Activated naive CD4-positive, alpha-beta T cell treated with anti-CD3 and anti-CD28 coated beads, Interleukin-2, amount 50 U/mL, for 24 hours (primary cell): ENCODE measurements at regions not wholly inside any gene's neighbourhood (a gene's known extent, or its start where the extent isn't known, plus 50 kb on each side); places are given as distances from the start of the nearest gene placed in this dataset.

Experiments
- H3K27ac Mint-ChIP-seq: one replicate; pipeline ENCODE4 v1.8.0; 2021; ENCODE audit warnings: mild to moderate bottlenecking, mixed read lengths
- H3K27me3 Mint-ChIP-seq: one replicate; pipeline ENCODE4 v1.8.0; 2021; ENCODE audit warnings: mixed read lengths
- H3K36me3 Mint-ChIP-seq: one replicate; pipeline ENCODE4 v1.8.0; 2021; ENCODE audit warnings: mixed read lengths
- H3K4me1 Mint-ChIP-seq: one replicate; pipeline ENCODE4 v1.8.0; 2021; ENCODE audit warnings: mixed read lengths
- H3K4me3 Mint-ChIP-seq: one replicate; pipeline ENCODE4 v1.8.0; 2021; ENCODE audit warnings: mild to moderate bottlenecking, mixed read lengths
- H3K9me3 Mint-ChIP-seq: one replicate; pipeline ENCODE4 v1.8.0; 2021; ENCODE audit warnings: mixed read lengths

GRCh38 chr16:51337662-51338061 is 186.6 kb upstream of the SALL1 start:
- H3K9me3 Mint-ChIP-seq = peaks cover 9% of the 10 kb centered on the region
- no peak overlapping the region for H3K27ac Mint-ChIP-seq
- no peaks in the 10 kb centered on the region for H3K27me3 Mint-ChIP-seq
- no peaks in the 10 kb centered on the region for H3K36me3 Mint-ChIP-seq
- no peaks in the 10 kb centered on the region for H3K4me1 Mint-ChIP-seq
- no peak overlapping the region for H3K4me3 Mint-ChIP-seq

GRCh38 chr16:51328733-51329132 is 177.7 kb upstream of the SALL1 start:
- Mint-ChIP-seq H3K36me3 (no peaks in the 10 kb centered on the region), H3K27me3 (no peaks in the 10 kb centered on the region), H3K4me3 (no peak overlapping the region), H3K9me3 (peaks cover 4% of the 10 kb centered on the region), H3K27ac (no peak overlapping the region), H3K4me1 (no peaks in the 10 kb centered on the region)

- no peaks in the 10 kb centered on the region for H3K36me3 Mint-ChIP-seq
- no peaks in the 10 kb centered on the region for H3K4me1 Mint-ChIP-seq
Observed at GRCh38 chr16:51327001-51327400, 175.9 kb upstream of the SALL1 start.

GRCh38 chr16:51326131-51326856 is 175.2 kb upstream of the SALL1 start:
- Mint-ChIP-seq H3K4me1 (no peaks in the 10 kb centered on the region), H3K9me3 (peaks cover 4% of the 10 kb centered on the region), H3K27me3 (peaks cover 1% of the 10 kb centered on the region), H3K36me3 (no peaks in the 10 kb centered on the region), H3K4me3 (no peak overlapping the region), H3K27ac (no peak overlapping the region)

More at GRCh38 chr16:51327001-51327400, 175.9 kb upstream of the SALL1 start:
- H3K9me3 Mint-ChIP-seq = peaks cover 4% of the 10 kb centered on the region
- H3K27me3 Mint-ChIP-seq = no peaks in the 10 kb centered on the region
- H3K4me3 Mint-ChIP-seq = no peak overlapping the region
- H3K27ac Mint-ChIP-seq = no peak overlapping the region

GRCh38 chr16:51321251-51321650 is 170.2 kb upstream of the SALL1 start:
- Mint-ChIP-seq H3K36me3 (no peaks in the 10 kb centered on the region), H3K27me3 (peaks cover 1% of the 10 kb centered on the region), H3K9me3 (peaks cover 4% of the 10 kb centered on the region), H3K4me3 (no peak overlapping the region), H3K4me1 (no peaks in the 10 kb centered on the region), H3K27ac (no peak overlapping the region)

- Mint-ChIP-seq H3K4me3 (no peak overlapping the region), H3K27ac (no peak overlapping the region), H3K4me1 (no peaks in the 10 kb centered on the region), H3K9me3 (peaks cover 5% of the 10 kb centered on the region), H3K36me3 (no peaks in the 10 kb centered on the region), H3K27me3 (peaks cover 1% of the 10 kb centered on the region)
Observed at GRCh38 chr16:51317575-51317974, 166.5 kb upstream of the SALL1 start.

GRCh38 chr16:51313198-51313597 is 162.1 kb upstream of the SALL1 start:
- no peak overlapping the region for H3K4me3 Mint-ChIP-seq
- no peaks in the 10 kb centered on the region for H3K27me3 Mint-ChIP-seq
- H3K4me1 Mint-ChIP-seq = no peaks in the 10 kb centered on the region
- no peak overlapping the region for H3K27ac Mint-ChIP-seq
- H3K9me3 Mint-ChIP-seq = peaks cover 5% of the 10 kb centered on the region
- H3K36me3 Mint-ChIP-seq = no peaks in the 10 kb centered on the region

- peaks cover 5% of the 10 kb centered on the region for H3K9me3 Mint-ChIP-seq
- H3K27me3 Mint-ChIP-seq = no peaks in the 10 kb centered on the region
- no peak overlapping the region for H3K27ac Mint-ChIP-seq
- H3K4me1 Mint-ChIP-seq = no peaks in the 10 kb centered on the region
- H3K4me3 Mint-ChIP-seq = no peak overlapping the region
- no peaks in the 10 kb centered on the region for H3K36me3 Mint-ChIP-seq
Observed at GRCh38 chr16:51312363-51313150, 161.5 kb upstream of the SALL1 start.

- Mint-ChIP-seq H3K36me3 (no peaks in the 10 kb centered on the region), H3K4me1 (no peaks in the 10 kb centered on the region), H3K9me3 (peaks cover 14% of the 10 kb centered on the region), H3K4me3 (no peak overlapping the region), H3K27me3 (no peaks in the 10 kb centered on the region), H3K27ac (no peak overlapping the region)
Observed at GRCh38 chr16:51310159-51310558, 159.1 kb upstream of the SALL1 start.

GRCh38 chr16:51306886-51307595 is 156.0 kb upstream of the SALL1 start:
- Mint-ChIP-seq H3K4me1 (no peaks in the 10 kb centered on the region), H3K36me3 (no peaks in the 10 kb centered on the region), H3K27me3 (no peaks in the 10 kb centered on the region), H3K4me3 (no peak overlapping the region), H3K27ac (no peak overlapping the region), H3K9me3 (peaks cover 9% of the 10 kb centered on the region)

GRCh38 chr16:51306116-51306515 is 155.0 kb upstream of the SALL1 start:
- H3K27ac Mint-ChIP-seq = no peak overlapping the region
- H3K36me3 Mint-ChIP-seq = no peaks in the 10 kb centered on the region
- no peaks in the 10 kb centered on the region for H3K4me1 Mint-ChIP-seq
- H3K9me3 Mint-ChIP-seq = peaks cover 9% of the 10 kb centered on the region
- H3K4me3 Mint-ChIP-seq = no peak overlapping the region
- H3K27me3 Mint-ChIP-seq = no peaks in the 10 kb centered on the region

GRCh38 chr16:51305337-51305736 is 154.3 kb upstream of the SALL1 start:
- H3K27ac Mint-ChIP-seq = no peak overlapping the region
- no peak overlapping the region for H3K4me3 Mint-ChIP-seq
- peaks cover 9% of the 10 kb centered on the region for H3K9me3 Mint-ChIP-seq
- no peaks in the 10 kb centered on the region for H3K27me3 Mint-ChIP-seq
- no peaks in the 10 kb centered on the region for H3K4me1 Mint-ChIP-seq
- no peaks in the 10 kb centered on the region for H3K36me3 Mint-ChIP-seq

- Mint-ChIP-seq H3K4me1 (no peaks in the 10 kb centered on the region), H3K27ac (no peak overlapping the region), H3K9me3 (peaks cover 9% of the 10 kb centered on the region), H3K4me3 (no peak overlapping the region), H3K27me3 (no peaks in the 10 kb centered on the region), H3K36me3 (no peaks in the 10 kb centered on the region)
Observed at GRCh38 chr16:51302042-51302441, 151.0 kb upstream of the SALL1 start.

- Mint-ChIP-seq H3K9me3 (no peaks in the 10 kb centered on the region), H3K27ac (no peak overlapping the region), H3K4me3 (no peak overlapping the region), H3K4me1 (no peaks in the 10 kb centered on the region), H3K36me3 (no peaks in the 10 kb centered on the region), H3K27me3 (no peaks in the 10 kb centered on the region)
Observed at GRCh38 chr16:51298800-51299199, 147.7 kb upstream of the SALL1 start.

GRCh38 chr16:51290442-51291285 is 139.6 kb upstream of the SALL1 start:
- Mint-ChIP-seq H3K9me3 (no peaks in the 10 kb centered on the region), H3K36me3 (no peaks in the 10 kb centered on the region), H3K4me1 (no peaks in the 10 kb centered on the region), H3K4me3 (no peak overlapping the region), H3K27ac (no peak overlapping the region), H3K27me3 (no peaks in the 10 kb centered on the region)
